ENCODE measurements at regions not wholly inside any gene's neighbourhood (a gene's known extent, or its start where the extent isn't known, plus 50 kb on each side); places are given as distances from the start of the nearest gene placed in this dataset.

- no peak for DNase-seq
Measured at GRCh38 chr9:12874395-12874794, 99.6 kb downstream of the LURAP1L start.

- DNase-seq = no peak
Measured at GRCh38 chr9:12875191-12875590, 100.4 kb downstream of the LURAP1L start.

GRCh38 chr9:12876872-12877271, 102.1 kb downstream of the LURAP1L start:
- DNase-seq = no peak

GRCh38 chr9:12878351-12878978, 103.6 kb downstream of the LURAP1L start:
- no peak for DNase-seq

- no peak for DNase-seq
Measured at GRCh38 chr9:12879961-12880360, 105.1 kb downstream of the LURAP1L start.

- no peak for DNase-seq
Measured at GRCh38 chr9:12880406-12881015, 105.7 kb downstream of the LURAP1L start.

- DNase-seq = peak; percentile 38
Measured at GRCh38 chr9:12882430-12882829, 107.6 kb downstream of the LURAP1L start.

- DNase-seq = peak; percentile 18
Measured at GRCh38 chr9:12884736-12885395, 110.0 kb downstream of the LURAP1L start.

- no peak for DNase-seq
Measured at GRCh38 chr9:12889402-12890106, 114.7 kb downstream of the LURAP1L start.

GRCh38 chr9:12891588-12891987, 116.8 kb downstream of the LURAP1L start:
- DNase-seq = no peak

- no peak for DNase-seq
Measured at GRCh38 chr9:12903316-12903715, 128.5 kb downstream of the LURAP1L start.

- no peak for DNase-seq
Measured at GRCh38 chr9:12904261-12905000, 129.6 kb downstream of the LURAP1L start.

- DNase-seq = peak; percentile 12
Measured at GRCh38 chr9:12906646-12907045, 131.8 kb downstream of the LURAP1L start.

- no peak for DNase-seq
Measured at GRCh38 chr9:12908895-12909294, 134.1 kb downstream of the LURAP1L start.

- DNase-seq = no peak
Measured at GRCh38 chr9:12915366-12915954, 140.6 kb downstream of the LURAP1L start.

- peak; percentile 78 for DNase-seq
Measured at GRCh38 chr9:12916042-12916441, 141.2 kb downstream of the LURAP1L start.

GRCh38 chr9:12920437-12920836, 145.6 kb downstream of the LURAP1L start:
- DNase-seq = no peak

GRCh38 chr9:12921621-12922020, 146.8 kb downstream of the LURAP1L start:
- no peak for DNase-seq

- peak; percentile 47 for DNase-seq
Measured at GRCh38 chr9:12922224-12922866, 147.5 kb downstream of the LURAP1L start.

GRCh38 chr9:12923468-12924009, 148.7 kb downstream of the LURAP1L start:
- DNase-seq = peak; percentile 66

- DNase-seq = peak; percentile 40
Measured at GRCh38 chr9:12930906-12931305, 156.1 kb downstream of the LURAP1L start.

GRCh38 chr9:12933957-12934356, 159.1 kb downstream of the LURAP1L start:
- no peak for DNase-seq

All from eye (tissue), 1 donor.